Nephron (organoid): ENCODE measurements at regions not wholly inside any gene's neighbourhood (a gene's known extent, or its start where the extent isn't known, plus 50 kb on each side); places are given as distances from the start of the nearest gene placed in this dataset.

Experiments used
- H3K27ac Mint-ChIP-seq, 3 experiments: 2 replicates each; pipeline ENCODE4 v1.8.0; 2020; ENCODE audit warnings: mixed read lengths in 3 of 3, mild to moderate bottlenecking in 2 of 3, moderate library complexity in 1 of 3
- H3K27me3 Mint-ChIP-seq: 2 replicates; pipeline ENCODE4 v1.8.0; 2021; ENCODE audit warnings: low read depth, mild to moderate bottlenecking, moderate library complexity, mixed read lengths
- H3K36me3 Mint-ChIP-seq: 2 replicates; pipeline ENCODE4 v1.8.0; 2020; ENCODE audit warnings: low read depth, mixed read lengths
- H3K4me1 Mint-ChIP-seq: 2 replicates; pipeline ENCODE4 v1.8.0; 2020; ENCODE audit warnings: mixed read lengths
- H3K4me3 Mint-ChIP-seq, 3 experiments: 2 replicates each; pipeline ENCODE4 v1.8.0; 2020; ENCODE audit warnings: mild to moderate bottlenecking in 3 of 3, mixed read lengths in 3 of 3, moderate library complexity in 2 of 3
- H3K9me3 Mint-ChIP-seq: 2 replicates; pipeline ENCODE4 v1.8.0; 2020; ENCODE audit warnings: mixed read lengths
- TF ChIP-seq, protein P1 (sequence below), 3 experiments: fragments of 200-600 bp; sonication (generic); IDR thresholded peaks; one replicate each; pipeline ENCODE4 v1.5.0; 2021; ENCODE audit warnings: antibody characterized with exemption in 3 of 3; ENCODE audit not compliant: unreplicated experiment in 3 of 3

DNA sequence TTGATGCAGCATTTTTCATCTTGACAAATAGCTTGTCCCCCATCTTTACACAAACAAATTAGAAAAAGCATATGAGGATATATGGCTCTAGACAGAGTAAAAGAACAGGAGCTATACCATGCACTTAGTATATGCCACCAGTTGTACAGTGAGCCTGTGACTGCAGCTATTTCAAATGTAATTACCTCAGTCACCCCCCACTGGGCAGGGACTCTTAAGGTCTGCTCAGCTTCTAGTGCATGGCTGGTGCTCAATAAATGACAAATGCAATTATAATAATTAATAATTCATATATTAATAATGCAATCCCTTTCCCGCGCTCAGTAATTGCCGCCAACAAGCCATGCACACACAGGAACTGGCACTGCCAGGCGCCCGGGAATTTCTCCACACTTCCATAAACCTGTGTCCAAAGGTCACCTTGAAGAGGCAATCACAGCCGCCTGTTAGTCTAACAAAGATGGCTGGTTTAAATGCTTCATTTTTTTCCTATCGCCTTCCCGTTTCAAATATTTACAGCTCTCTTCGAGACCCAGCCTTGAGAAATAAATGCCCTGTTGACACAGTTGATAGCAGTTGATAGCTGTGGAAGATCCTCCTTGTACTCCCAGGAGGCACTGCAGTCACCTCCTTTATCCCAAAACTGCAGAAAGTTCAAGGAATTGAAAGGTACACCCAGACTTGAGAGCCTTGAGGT, 156.6 kb downstream of the INO80D start:
- peaks cover 50% of the 10 kb centered on the region for H3K4me1 Mint-ChIP-seq
- TF ChIP-seq, protein P1, sequence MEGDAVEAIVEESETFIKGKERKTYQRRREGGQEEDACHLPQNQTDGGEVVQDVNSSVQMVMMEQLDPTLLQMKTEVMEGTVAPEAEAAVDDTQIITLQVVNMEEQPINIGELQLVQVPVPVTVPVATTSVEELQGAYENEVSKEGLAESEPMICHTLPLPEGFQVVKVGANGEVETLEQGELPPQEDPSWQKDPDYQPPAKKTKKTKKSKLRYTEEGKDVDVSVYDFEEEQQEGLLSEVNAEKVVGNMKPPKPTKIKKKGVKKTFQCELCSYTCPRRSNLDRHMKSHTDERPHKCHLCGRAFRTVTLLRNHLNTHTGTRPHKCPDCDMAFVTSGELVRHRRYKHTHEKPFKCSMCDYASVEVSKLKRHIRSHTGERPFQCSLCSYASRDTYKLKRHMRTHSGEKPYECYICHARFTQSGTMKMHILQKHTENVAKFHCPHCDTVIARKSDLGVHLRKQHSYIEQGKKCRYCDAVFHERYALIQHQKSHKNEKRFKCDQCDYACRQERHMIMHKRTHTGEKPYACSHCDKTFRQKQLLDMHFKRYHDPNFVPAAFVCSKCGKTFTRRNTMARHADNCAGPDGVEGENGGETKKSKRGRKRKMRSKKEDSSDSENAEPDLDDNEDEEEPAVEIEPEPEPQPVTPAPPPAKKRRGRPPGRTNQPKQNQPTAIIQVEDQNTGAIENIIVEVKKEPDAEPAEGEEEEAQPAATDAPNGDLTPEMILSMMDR (IDR thresholded peaks at IDR 0.05; ENCODE audit: unreplicated experiment in 3 of 3) = no peak
- H3K27me3 Mint-ChIP-seq = peaks cover 31% of the 10 kb centered on the region
- H3K27ac Mint-ChIP-seq = peak overlapping the region; percentile 68 to 90 (median 72)
- H3K9me3 Mint-ChIP-seq = no peaks in the 10 kb centered on the region
- no peaks in the 10 kb centered on the region for H3K36me3 Mint-ChIP-seq
- no peak overlapping the region for H3K4me3 Mint-ChIP-seq

DNA sequence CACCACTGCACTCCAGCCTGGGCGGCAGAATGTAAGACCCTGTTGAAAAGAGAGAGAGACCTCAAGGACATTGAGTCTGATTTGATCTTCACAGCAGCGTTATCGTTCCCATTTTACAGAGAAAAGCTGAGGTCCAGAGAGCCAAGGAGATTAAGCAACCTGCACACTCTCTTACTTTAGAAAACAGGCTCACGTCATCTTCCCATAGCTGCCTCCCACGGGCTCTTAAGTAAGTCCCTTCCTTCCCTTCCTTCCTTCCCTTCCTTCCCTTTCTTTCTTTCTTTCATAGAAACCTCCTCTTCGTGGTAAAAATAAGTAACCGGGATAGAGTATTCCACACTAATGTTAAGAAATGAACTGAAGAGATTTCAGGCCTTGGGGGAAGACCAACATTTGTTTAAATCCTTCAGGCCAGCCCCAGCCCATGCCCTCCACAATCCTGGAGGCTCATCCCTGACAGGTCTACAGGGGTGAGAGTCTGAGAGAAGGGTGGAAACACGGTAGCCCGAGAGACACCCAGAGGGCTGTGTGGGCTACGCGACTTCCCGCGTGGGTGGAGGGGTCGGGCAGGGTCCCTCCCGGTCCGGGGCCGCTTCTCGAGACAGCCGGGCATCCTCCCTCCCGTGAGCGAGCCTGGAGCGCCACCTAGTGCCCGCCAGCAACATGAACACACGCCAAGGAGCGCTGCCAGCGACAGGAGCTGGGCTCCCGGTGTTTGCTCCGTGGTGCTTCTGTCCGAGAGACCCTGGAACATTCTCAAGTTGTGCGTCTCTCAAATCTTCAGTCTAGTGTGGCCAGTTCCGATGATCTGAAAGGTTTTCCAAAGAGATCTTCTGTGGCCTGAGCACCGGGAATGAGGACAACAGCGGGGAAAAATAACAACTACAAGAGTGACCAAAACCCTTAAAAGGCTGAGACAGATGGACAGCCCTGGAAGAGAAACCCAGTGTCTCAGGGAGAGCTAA, 160.3 kb downstream of the INO80D start:
- H3K27me3 Mint-ChIP-seq = peaks cover 38% of the 10 kb centered on the region
- H3K36me3 Mint-ChIP-seq = no peaks in the 10 kb centered on the region
- peaks cover 47% of the 10 kb centered on the region for H3K4me1 Mint-ChIP-seq
- H3K9me3 Mint-ChIP-seq = no peaks in the 10 kb centered on the region
- TF ChIP-seq, protein P1 (IDR thresholded peaks at IDR 0.05; ENCODE audit: unreplicated experiment in 3 of 3) = peak; percentile 95 to 97 (median 96)
- H3K4me3 Mint-ChIP-seq = peak overlapping the region; percentile 50 to 64 (median 62)
- peak overlapping the region in 2 of 3 experiments; percentile 21 to 74 for H3K27ac Mint-ChIP-seq

DNA sequence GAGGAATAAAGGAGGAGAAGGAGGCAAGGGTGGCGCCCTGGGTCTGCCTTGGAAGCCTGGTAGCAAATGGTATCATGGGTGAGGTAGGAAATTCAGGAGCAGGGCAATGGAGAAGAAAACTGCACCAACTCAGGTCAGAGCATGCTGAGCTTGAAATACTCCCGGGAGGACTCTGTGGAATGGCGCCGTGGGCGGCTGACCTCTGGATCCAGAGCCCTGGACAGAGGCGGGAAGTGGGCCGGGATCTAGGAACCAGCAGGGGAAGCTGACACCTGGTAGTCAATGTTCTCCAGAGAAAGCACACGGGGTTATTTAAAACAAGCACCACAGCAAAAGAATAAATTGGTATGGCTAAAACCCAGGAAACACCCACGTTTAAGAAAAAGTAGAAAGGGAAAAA, 161.3 kb downstream of the INO80D start:
- Mint-ChIP-seq H3K9me3 (peaks cover 2% of the 10 kb centered on the region), H3K27ac (peak overlapping the region in 1 of 3 experiments; percentile 21), H3K36me3 (no peaks in the 10 kb centered on the region), H3K27me3 (peaks cover 38% of the 10 kb centered on the region), H3K4me3 (peak overlapping the region in 1 of 3 experiments; percentile 8), H3K4me1 (peaks cover 37% of the 10 kb centered on the region)
- TF ChIP-seq, protein P1 (IDR thresholded peaks at IDR 0.05; ENCODE audit: unreplicated experiment in 3 of 3) = no peak

DNA sequence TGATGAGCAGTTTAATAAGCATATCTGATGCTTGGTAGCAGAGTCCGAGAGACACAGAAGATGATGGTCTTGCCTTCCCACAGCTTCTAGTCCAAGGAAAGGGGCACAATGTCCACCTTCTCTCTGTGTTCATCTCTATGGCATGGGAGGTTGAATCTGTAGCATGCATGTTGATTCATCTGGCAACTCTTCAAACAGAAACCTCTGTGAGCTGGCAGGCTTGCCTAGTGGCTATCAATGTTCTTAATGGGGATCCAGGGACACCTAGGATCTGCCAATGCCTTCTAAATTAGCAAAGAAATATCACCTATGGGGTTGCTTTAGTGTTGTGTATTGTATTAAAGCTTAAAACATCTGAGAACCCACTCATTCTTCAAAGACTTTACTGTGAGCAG, 170.8 kb downstream of the INO80D start:
- peaks cover 15% of the 10 kb centered on the region for H3K9me3 Mint-ChIP-seq
- H3K4me3 Mint-ChIP-seq = no peak overlapping the region
- H3K27me3 Mint-ChIP-seq = peaks cover 12% of the 10 kb centered on the region
- TF ChIP-seq, protein P1 (IDR thresholded peaks at IDR 0.05; ENCODE audit: unreplicated experiment in 3 of 3) = no peak
- peaks cover 3% of the 10 kb centered on the region for H3K36me3 Mint-ChIP-seq
- peaks cover 28% of the 10 kb centered on the region for H3K4me1 Mint-ChIP-seq
- H3K27ac Mint-ChIP-seq = peak overlapping the region; percentile 17 to 67 (median 44)

DNA sequence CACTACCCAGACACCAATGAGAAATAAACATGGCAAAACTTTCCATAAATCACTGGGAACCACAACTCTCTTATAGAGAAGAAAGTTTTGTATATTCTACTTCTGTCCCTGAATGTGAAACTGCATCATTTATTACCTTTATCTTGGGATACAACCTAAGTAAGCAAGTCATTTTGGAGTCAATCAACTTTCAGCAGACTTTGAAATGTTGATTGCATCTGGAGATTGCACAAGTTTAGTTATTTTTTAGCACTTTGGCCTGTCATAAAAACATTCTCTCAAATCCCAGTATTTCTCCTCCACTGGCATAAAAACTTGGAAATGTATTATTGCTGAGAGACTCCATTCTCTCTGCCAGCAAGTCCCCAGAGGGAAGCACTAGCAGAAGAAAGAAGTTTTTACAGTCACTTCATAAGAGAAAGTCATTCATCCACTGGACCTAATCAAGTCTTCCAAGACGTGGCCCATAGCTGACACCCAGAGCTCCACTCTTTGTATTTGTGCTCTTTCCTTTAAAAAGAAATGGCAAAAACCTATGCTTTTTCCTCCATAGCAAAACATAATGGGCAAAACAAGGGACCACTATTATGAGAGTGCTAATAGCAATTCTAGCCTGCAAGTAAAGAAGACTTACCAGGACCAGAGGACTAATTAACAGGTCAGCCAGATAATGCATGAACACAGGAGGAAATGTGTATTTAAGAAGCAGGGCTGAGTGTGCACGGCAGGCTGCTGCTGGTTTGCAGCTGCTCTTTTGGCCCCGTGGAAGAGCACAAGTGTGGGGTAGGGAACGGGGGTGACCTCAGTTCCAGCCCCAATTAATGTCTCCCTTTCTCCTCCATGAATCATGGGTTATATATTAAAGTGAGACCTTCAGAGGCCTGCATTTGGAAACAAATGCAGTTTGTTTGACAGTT, 171.5 kb downstream of the INO80D start:
- H3K36me3 Mint-ChIP-seq = peaks cover 3% of the 10 kb centered on the region
- H3K4me1 Mint-ChIP-seq = peaks cover 35% of the 10 kb centered on the region
- peaks cover 13% of the 10 kb centered on the region for H3K9me3 Mint-ChIP-seq
- no peak overlapping the region for H3K4me3 Mint-ChIP-seq
- peak overlapping the region; percentile 17 to 67 (median 44) for H3K27ac Mint-ChIP-seq
- TF ChIP-seq, protein P1 (IDR thresholded peaks at IDR 0.05; ENCODE audit: unreplicated experiment in 3 of 3) = no peak
- peaks cover 12% of the 10 kb centered on the region for H3K27me3 Mint-ChIP-seq
